Thymus (tissue), 11 donors: ENCODE measurements at regions not wholly inside any gene's neighbourhood (a gene's known extent, or its start where the extent isn't known, plus 50 kb on each side); places are given as distances from the start of the nearest gene placed in this dataset.

Experiments
- DNase-seq, 9 donors: peaks; one replicate each; pipeline ENCODE4 v3.0.0-alpha.2; 2013; ENCODE audit warnings: low spot score in 9 of 9, low read depth in 6 of 9, missing footprints in 1 of 9
- H3K27ac ChIP-seq, 2 donors: one replicate each; pipeline ENCODE4 v1.5.1; 2013; ENCODE audit warnings: control low read depth in 1 of 2, low read depth in 1 of 2, low read length in 1 of 2, mild to moderate bottlenecking in 1 of 2, moderate library complexity in 1 of 2
- H3K27me3 ChIP-seq, 2 donors: one replicate each; pipeline ENCODE4 v1.5.1; 2013; ENCODE audit warnings: low read length in 1 of 2; ENCODE audit not compliant: control insufficient read depth in 2 of 2, insufficient read depth in 1 of 2
- H3K36me3 ChIP-seq, 2 donors: one replicate each; pipeline ENCODE4 v1.5.1; 2013; ENCODE audit warnings: low read length in 1 of 2, mild to moderate bottlenecking in 1 of 2, moderate library complexity in 1 of 2; ENCODE audit not compliant: control insufficient read depth in 2 of 2, insufficient read depth in 2 of 2
- H3K4me1 ChIP-seq, 2 donors: one replicate each; pipeline ENCODE4 v1.5.1; 2013; ENCODE audit warnings: low read length in 2 of 2; ENCODE audit not compliant: control insufficient read depth in 2 of 2, insufficient read depth in 2 of 2
- H3K4me3 ChIP-seq, 2 donors: one replicate each; pipeline ENCODE4 v1.5.1; 2013; ENCODE audit warnings: low read length in 2 of 2, control low read depth in 1 of 2, mild to moderate bottlenecking in 1 of 2
- H3K9me3 ChIP-seq, 2 donors: one replicate each; pipeline ENCODE4 v1.5.1; 2013; ENCODE audit warnings: low read length in 1 of 2, mild to moderate bottlenecking in 1 of 2; ENCODE audit not compliant: control insufficient read depth in 2 of 2, insufficient read depth in 1 of 2
- WGBS: extraction: QIAGEN DNeasy Blood & Tissue Kit; methylation state at CpG from one replicate; pipeline ENCODE4 v1.1.7; 2013; 5-methylcytosine and 5-hydroxymethylcytosine counted together
- donor health status: healthy.

GRCh38 chr4:112889199-112889598 is 160.3 kb upstream of the ANK2 start:
- no peaks in the 10 kb centered on the region for H3K27me3 ChIP-seq
- H3K4me1 ChIP-seq: no peaks in the 10 kb centered on the region
- DNase-seq: no peak
- no peak overlapping the region for H3K4me3 ChIP-seq
- no peaks in the 10 kb centered on the region for H3K9me3 ChIP-seq
- no peak overlapping the region for H3K27ac ChIP-seq
- H3K36me3 ChIP-seq: no peaks in the 10 kb centered on the region

GRCh38 chr4:112889619-112890527 is 159.6 kb upstream of the ANK2 start:
- Histone ChIP-seq H3K27ac (peak overlapping the region in 1 of 2 donors; percentile 7), H3K9me3 (no peaks in the 10 kb centered on the region), H3K4me3 (no peak overlapping the region), H3K27me3 (no peaks in the 10 kb centered on the region), H3K4me1 (no peaks in the 10 kb centered on the region), H3K36me3 (no peaks in the 10 kb centered on the region)
- 92% methylated on average over 5 of the region's 5 CpGs for WGBS
- no peak for DNase-seq

- Histone ChIP-seq H3K4me1 (no peaks in the 10 kb centered on the region), H3K4me3 (no peak overlapping the region), H3K9me3 (no peaks in the 10 kb centered on the region), H3K27me3 (no peaks in the 10 kb centered on the region), H3K27ac (no peak overlapping the region), H3K36me3 (no peaks in the 10 kb centered on the region)
- WGBS: 93% methylated on average over 3 of the region's 3 CpGs
- no peak for DNase-seq
Observed at GRCh38 chr4:112894480-112894879, 155.0 kb upstream of the ANK2 start.

GRCh38 chr4:112894951-112895350 is 154.5 kb upstream of the ANK2 start:
- no peaks in the 10 kb centered on the region for H3K9me3 ChIP-seq
- no peak overlapping the region for H3K4me3 ChIP-seq
- H3K27me3 ChIP-seq: no peaks in the 10 kb centered on the region
- DNase-seq: no peak
- 93% methylated on average over 1 of the region's 1 CpG for WGBS
- no peaks in the 10 kb centered on the region for H3K36me3 ChIP-seq
- H3K27ac ChIP-seq: no peak overlapping the region
- H3K4me1 ChIP-seq: no peaks in the 10 kb centered on the region

GRCh38 chr4:112895811-112896608 is 153.4 kb upstream of the ANK2 start:
- Histone ChIP-seq H3K27me3 (no peaks in the 10 kb centered on the region), H3K36me3 (no peaks in the 10 kb centered on the region), H3K27ac (no peak overlapping the region), H3K4me1 (no peaks in the 10 kb centered on the region), H3K4me3 (no peak overlapping the region), H3K9me3 (no peaks in the 10 kb centered on the region)
- no peak for DNase-seq
- 79% methylated on average over 4 of the region's 4 CpGs for WGBS

- H3K4me3 ChIP-seq: no peak overlapping the region
- WGBS: 66% methylated on average over 9 of the region's 9 CpGs
- no peak overlapping the region for H3K27ac ChIP-seq
- H3K9me3 ChIP-seq: no peaks in the 10 kb centered on the region
- DNase-seq: no peak
- H3K27me3 ChIP-seq: no peaks in the 10 kb centered on the region
- no peaks in the 10 kb centered on the region for H3K4me1 ChIP-seq
- no peaks in the 10 kb centered on the region for H3K36me3 ChIP-seq
Observed at GRCh38 chr4:112896609-112897190, 152.8 kb upstream of the ANK2 start.

GRCh38 chr4:112897543-112897942 is 151.9 kb upstream of the ANK2 start:
- no peaks in the 10 kb centered on the region for H3K4me1 ChIP-seq
- no peaks in the 10 kb centered on the region for H3K27me3 ChIP-seq
- 56% methylated on average over 2 of the region's 2 CpGs for WGBS
- DNase-seq: no peak
- no peaks in the 10 kb centered on the region for H3K36me3 ChIP-seq
- H3K27ac ChIP-seq: no peak overlapping the region
- H3K9me3 ChIP-seq: no peaks in the 10 kb centered on the region
- H3K4me3 ChIP-seq: no peak overlapping the region

- no peak for DNase-seq
- H3K36me3 ChIP-seq: no peaks in the 10 kb centered on the region
- WGBS: 71% methylated on average over 4 of the region's 4 CpGs
- H3K27me3 ChIP-seq: no peaks in the 10 kb centered on the region
- no peak overlapping the region for H3K27ac ChIP-seq
- H3K4me3 ChIP-seq: no peak overlapping the region
- H3K4me1 ChIP-seq: no peaks in the 10 kb centered on the region
- no peaks in the 10 kb centered on the region for H3K9me3 ChIP-seq
Observed at GRCh38 chr4:112898357-112899141, 150.9 kb upstream of the ANK2 start.
